HK-2 (cell line): ENCODE measurements at regions not wholly inside any gene's neighbourhood (a gene's known extent, or its start where the extent isn't known, plus 50 kb on each side); places are given as distances from the start of the nearest gene placed in this dataset.
"Not testable (repeated sequence)": the region's sequence is repeated elsewhere in the genome, so short reads cannot be mapped to it uniquely, and the experiment has no call there.

Experiments
- DNase-seq: peaks from one replicate; pipeline ENCODE4 v3.0.0-alpha.2; 2018; ENCODE audit not compliant: unreplicated experiment

DNA sequence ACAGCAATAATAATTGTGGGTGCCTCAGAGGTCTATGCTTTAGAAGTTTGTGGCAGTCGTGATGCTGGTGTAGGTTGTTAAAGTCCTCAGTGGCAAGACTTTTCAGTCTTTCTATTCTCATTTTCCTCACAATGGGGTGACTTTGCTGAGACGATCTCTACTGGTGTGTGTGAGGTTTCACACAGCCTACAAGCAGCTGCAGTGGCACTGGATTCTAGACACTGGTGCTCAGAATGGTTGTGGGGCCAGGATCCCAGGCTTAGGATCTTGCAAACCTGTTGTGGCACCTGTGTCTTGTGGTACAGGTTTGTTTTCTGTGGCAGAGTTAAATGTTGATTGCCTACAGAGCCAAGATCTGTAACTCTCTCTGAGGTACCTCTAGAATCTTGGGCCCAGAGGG lies 581.2 kb downstream of the PTPRC start:
- DNase-seq: no peak

- DNase-seq: no peak
Observed at GRCh38 chr1:199221371-199222150, 582.7 kb downstream of the PTPRC start.

DNA sequence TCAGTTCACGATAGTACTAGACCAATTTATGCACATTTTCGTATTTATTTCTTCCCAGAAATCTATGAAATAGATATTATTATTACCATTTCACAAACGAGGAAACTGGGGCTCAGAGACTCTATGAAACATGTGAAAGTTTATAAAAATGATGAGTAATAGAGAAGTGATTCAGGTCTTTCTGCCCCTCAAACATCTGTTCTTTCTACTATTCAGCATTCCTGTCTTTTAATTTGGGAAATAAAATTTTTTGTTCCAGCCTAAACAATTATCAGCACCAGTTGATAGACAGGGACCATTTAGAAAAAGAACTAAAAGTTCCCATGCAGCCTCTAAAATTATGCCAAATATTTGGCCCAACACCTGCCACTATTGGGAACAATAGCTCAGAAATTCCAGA lies 585.1 kb downstream of the PTPRC start:
- DNase-seq: no peak

GRCh38 chr1:199226163-199226562 lies 587.3 kb downstream of the PTPRC start:
- no peak for DNase-seq

DNA sequence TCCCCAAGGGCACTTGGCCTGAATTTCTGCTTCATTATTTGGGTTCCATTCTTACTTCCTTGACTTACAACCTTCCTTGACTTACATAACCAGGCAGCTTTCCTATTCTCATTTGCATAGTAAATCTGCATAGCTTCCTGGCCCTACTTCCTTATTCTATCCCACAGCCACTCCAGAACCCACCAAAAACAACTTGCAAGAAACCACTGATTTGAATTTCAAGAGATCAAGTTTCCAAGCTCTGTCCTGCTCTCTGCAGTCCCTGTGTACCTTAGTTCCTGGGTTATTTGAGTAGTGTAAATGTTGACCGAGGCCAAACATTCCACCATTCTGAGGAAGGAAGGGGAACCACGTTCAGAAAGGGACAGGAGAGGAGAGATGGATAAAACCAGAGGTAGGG lies 603.3 kb downstream of the PTPRC start:
- DNase-seq: no peak

- no peak for DNase-seq
Observed at GRCh38 chr1:199242601-199243000, 603.8 kb downstream of the PTPRC start.

- DNase-seq: peak; percentile 71
Observed at GRCh38 chr1:199243423-199244061, 604.7 kb downstream of the PTPRC start.

DNA sequence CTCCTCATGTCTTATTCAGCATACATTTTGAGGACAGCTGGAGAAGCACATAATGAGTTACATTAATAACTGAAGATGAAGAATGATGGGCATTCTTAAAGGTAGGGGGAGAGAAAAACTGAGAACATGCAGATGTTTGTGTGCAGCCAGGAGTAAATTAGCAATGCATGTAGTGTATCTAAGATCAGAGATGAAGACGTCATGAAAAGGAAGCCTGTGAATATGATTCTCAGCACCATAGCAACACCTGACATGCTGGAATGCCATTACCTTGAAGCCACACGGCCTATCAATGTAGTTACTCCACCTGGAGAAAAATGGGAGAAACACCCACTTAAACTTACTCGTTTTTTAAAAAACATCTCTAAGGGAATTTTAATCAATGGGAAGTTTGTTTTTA lies 607.1 kb downstream of the PTPRC start:
- no peak for DNase-seq

DNA sequence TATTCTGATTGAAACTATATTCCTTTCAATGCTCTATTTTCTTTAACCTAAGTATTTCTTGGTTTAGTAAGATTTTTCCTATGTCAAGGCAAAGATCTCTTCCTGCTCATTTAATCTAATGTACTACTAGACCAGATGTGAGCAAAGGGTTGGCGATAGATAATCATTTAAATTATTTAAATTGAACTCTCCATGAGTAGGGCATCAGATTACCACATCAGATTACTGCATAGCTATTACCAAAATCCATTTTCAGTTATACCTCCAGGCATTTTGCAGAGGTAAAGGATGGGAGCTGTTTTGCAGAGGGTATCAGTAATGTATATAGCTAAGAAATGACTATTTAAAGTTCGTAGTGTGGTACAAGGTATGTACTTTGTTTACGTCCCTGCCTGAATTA lies 607.9 kb downstream of the PTPRC start:
- DNase-seq: no peak

DNA sequence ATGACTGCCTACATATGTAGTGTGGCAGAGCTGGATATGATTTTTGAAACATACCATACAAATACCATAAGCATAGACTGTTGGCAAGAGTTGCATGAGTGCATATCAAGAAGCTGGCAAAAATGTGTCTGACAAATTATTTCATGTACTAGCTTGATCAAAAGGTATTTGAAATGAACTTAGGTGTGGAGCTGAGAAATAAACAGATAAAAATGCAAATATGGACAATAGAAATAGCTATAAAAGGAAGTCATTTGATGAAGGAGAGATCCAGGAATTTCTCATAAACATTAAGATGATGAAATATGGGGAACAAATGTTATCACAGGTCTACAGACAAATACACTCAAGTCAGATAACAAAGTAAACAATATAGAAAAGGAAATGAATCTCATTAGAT lies 609.1 kb downstream of the PTPRC start:
- no peak for DNase-seq

DNA sequence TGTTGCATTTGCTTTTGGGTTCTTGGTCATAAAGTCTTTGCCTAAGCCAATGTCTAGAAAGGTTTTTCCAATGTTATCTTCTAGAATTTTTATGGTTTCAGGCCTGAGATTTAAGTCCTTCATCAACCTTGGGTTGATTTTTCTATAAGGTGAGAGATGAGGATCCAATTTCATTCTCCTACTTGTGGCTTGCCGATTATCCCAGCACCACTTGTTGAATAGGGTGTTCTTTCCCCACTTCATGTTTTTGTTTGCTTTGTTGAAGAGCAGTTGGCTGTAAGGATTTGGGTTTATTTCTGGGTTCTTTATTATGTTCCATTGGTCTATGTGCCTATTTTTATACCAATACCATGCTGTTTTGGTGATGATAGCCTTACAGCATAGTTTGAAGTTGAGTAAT lies 615.2 kb downstream of the PTPRC start:
- not testable (repeated sequence) for DNase-seq

DNA sequence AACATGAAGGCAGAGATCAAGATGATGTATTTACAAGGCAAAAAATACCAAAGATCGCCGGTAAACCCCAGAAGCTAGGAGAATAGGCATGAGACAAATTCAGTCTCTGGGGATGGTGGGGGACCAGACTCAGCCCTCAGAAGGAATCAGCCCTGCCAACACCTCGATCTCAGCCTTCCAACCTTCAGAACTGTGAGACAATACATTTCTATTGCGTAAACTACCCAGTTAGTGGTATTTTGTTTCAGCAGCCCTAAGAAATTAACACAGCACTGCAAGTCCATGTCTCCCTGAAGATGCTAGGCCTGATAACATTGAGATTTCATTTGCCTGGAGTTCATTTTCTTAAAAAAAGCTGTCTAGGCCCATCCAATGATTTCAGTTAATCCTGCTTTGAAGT lies 622.5 kb downstream of the PTPRC start:
- DNase-seq: no peak

DNA sequence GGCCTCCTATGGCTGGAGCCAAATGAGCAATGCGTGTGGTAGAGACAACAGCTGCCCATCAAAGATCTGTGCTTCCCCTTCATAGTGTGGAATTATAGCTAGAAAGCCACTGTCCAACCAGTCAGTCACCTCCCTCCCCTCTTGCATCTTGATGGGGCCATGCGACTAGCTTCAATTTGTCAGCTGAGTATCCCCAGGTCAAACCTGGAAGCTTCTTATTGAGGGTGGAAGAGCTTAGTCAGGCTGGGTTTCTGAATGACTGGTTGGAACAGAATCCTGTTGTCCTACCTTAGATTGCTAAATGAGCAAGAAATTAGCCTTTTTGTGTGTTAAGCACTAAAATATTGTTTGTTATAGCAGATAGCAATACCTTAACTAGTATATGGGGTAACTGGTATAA lies 625.4 kb downstream of the PTPRC start:
- DNase-seq: no peak

GRCh38 chr1:199264911-199265310 lies 626.1 kb downstream of the PTPRC start:
- no peak for DNase-seq

DNA sequence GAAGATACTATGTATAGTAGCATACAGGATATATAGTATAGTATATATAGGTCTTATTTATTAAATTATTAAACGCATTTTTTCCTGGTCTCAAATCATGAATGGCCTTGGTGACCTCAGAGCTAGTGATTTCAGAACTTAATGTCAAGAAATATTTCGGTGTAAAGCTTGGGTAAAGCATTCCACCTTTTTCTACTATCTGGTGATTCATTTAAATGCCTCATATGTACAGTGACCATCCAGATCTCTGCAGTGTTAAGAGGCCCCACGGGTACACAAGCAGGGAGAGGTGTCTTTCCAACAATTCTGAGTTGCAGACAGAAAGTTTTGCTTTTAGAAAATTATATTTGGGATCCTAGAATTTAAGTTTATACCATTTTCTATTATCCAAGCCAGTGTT lies 626.5 kb downstream of the PTPRC start:
- DNase-seq: no peak

GRCh38 chr1:199269241-199269640 lies 630.4 kb downstream of the PTPRC start:
- no peak for DNase-seq

DNA sequence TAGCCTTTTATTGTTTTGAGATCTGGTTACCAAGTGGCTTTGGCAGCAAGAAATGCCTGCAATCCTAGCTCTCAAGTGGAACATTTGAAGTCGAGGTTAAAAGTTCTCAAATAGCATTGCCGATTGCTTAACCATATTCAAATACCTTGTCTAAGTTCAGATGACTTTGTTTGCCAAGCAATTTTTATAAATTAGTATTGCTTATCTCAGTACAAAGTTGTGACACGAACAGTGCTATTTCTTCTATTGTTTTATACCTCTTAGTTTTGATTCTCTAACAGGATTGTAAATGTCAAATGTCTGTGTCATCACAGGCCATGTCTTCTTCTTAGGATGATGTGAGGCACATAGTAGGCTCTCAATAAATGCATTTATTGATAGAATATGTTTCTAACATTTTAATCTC lies 633.3 kb downstream of the PTPRC start:
- DNase-seq: no peak

- peak; percentile 82 for DNase-seq
Observed at GRCh38 chr1:199272628-199273086, 633.8 kb downstream of the PTPRC start.

- no peak for DNase-seq
Observed at GRCh38 chr1:199273837-199274379, 635.1 kb downstream of the PTPRC start.

DNA sequence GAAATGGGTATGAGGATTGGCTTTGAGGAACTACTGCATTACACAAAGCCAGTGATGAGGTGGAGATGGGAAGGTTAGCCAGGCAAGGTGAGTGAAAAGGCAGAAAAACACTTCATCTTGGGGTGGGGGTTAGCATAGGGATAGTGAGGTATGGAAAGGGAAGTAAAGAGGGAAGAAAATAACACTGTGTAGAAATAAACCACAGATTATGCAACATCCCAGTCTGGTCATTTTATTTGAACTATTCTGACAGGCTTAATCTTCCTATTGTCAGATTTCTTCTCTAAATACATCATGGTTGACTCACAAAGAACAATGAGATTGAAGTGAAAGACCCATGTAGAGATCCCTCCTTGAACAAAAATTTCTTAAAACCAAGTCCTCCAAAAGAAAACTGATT lies 640.2 kb downstream of the PTPRC start:
- no peak for DNase-seq

- no peak for DNase-seq
Observed at GRCh38 chr1:199279872-199280645, 641.2 kb downstream of the PTPRC start.

- DNase-seq: no peak
Observed at GRCh38 chr1:199282751-199283305, 644.0 kb downstream of the PTPRC start.
